ENCODE measurements at regions not wholly inside any gene's neighbourhood (a gene's known extent, or its start where the extent isn't known, plus 50 kb on each side); places are given as distances from the start of the nearest gene placed in this dataset.

DNA sequence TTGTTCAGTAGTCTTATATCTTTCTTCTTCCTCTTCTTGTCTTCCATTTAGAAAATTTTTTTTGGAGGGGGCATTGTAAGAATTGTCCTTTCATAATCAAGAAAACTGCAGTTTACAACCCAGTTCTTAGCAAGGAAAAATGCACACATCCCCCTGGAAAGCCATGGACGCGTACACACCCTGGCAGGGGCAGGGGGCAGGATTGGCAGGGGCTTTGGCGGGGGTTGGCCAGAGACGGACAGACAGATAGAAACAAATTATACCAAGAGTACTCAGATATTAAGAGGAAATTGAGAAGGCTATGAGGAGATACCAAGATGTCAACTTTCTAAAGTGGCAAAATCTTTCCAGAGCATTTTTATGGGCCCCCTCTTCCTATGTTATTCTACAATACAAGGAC, 322.5 kb upstream of the CPXCR1 start:
- DNase-seq = no peak

GRCh38 chrX:88425739-88426138, 321.3 kb upstream of the CPXCR1 start:
- DNase-seq = no peak

- DNase-seq = no peak
Observed at GRCh38 chrX:88437563-88437962, 309.5 kb upstream of the CPXCR1 start.

DNA sequence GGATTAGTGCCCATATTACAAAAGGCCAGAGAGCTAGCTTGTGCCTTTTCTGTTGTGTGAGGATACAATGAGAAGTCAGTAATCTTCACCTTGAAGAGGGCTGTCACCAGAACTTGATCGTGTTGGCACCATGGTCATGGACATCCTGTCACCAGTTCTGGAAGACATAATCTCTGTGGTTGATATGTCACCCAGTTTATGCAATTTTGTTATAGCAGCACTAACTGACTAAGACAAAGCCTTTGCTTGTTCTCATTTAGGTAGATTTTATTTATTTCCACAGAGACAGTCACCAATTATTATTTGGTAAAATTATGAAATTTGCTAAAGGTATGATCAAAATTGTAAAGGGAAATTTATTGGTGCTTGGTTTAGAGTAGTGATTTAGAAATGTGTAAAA, 308.8 kb upstream of the CPXCR1 start:
- no peak for DNase-seq

GRCh38 chrX:88439935-88440334, 307.1 kb upstream of the CPXCR1 start:
- no peak for DNase-seq

Measured in CD4-positive, alpha-beta T cell treated with Interleukin-1 beta for 1 hour (primary cell).